C4-2B (cell line): ENCODE measurements at regions not wholly inside any gene's neighbourhood (a gene's known extent, or its start where the extent isn't known, plus 50 kb on each side); places are given as distances from the start of the nearest gene placed in this dataset.

ENCODE experiments used
- CTCF ChIP-seq: fragments of 450-650 bp; conservative IDR thresholded peaks from 2 replicates; pipeline ENCODE4 v1.5.1; 2017; ENCODE audit warnings: mild to moderate bottlenecking
- ZFX ChIP-seq: fragments of 450-650 bp; IDR thresholded peaks from 2 replicates; pipeline ENCODE4 v1.6.1; 2017

DNA sequence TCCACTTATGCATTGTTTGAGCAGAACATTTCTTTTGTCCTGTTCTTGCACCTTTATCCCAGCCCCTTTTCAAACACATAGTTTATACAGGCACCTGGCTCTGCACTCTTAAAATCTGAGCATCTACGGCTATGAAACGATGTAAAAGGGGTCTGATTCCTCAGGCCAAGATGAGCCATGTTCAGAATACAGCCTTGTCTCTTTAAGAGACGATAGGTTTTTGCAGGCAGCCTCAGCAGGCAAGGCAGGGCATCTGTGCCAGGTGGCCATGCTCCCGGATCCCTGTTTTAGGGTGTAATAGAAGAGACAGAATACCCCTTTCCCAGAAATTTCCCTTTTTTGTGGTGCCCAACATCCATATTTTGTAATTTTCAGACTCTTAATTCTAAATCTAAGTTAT is 89.1 kb upstream of the NFIB start:
- TF ChIP-seq CTCF (no peak), ZFX (no peak)
